ENCODE measurements at regions not wholly inside any gene's neighbourhood (a gene's known extent, or its start where the extent isn't known, plus 50 kb on each side); places are given as distances from the start of the nearest gene placed in this dataset.

DNA sequence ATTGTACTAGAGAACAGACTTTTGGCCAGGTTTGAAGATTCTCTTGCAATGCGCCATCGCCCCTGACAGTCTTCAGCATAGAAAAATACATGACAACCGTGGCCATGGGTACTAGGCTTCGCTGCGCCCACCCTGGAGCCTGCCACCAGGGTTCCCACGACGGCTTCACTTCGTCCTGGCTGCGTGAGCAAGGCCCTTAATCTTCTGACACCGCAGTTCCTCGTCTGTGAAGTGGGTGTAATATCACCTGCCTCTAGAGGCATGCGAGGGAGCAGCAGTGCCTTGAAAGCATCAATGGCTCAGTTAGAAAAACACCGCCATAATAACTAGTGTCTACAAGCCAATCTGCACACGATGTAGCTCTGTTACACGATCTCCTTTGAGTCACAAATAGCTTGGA, 175.2 kb upstream of the HS6ST1 start:
- FAIRE-seq = no peak

GRCh38 chr2:128494307-128494639, 175.6 kb upstream of the HS6ST1 start:
- no peak for DNase-seq (ENCODE audit: insufficient read length, low spot score)
- TF ChIP-seq TAF1 (IDR thresholded peaks at IDR 0.05; ENCODE audit: low read depth, low read length) (no peak), SPI1 (IDR thresholded peaks at IDR 0.05; ENCODE audit: low read depth, low read length) (no peak), POLR2AphosphoS5 (IDR thresholded peaks at IDR 0.05; ENCODE audit: low read depth, low read length) (no peak), POU2F2 (IDR thresholded peaks at IDR 0.05; ENCODE audit: low read depth, low read length) (no peak), POLR2A (IDR thresholded peaks at IDR 0.05; ENCODE audit: low read depth, low read length) (no peak), PAX5 (IDR thresholded peaks at IDR 0.05; ENCODE audit: insufficient read depth, low read length, severe bottlenecking) (no peak)
- FAIRE-seq = no peak

More for the DNA sequence above, 175.2 kb upstream of the HS6ST1 start:
- no peak for DNase-seq (ENCODE audit: insufficient read length, low spot score)
- TF ChIP-seq POU2F2 (IDR thresholded peaks at IDR 0.05; ENCODE audit: low read depth, low read length) (no peak), POLR2AphosphoS5 (IDR thresholded peaks at IDR 0.05; ENCODE audit: low read depth, low read length) (no peak), POLR2A (IDR thresholded peaks at IDR 0.05; ENCODE audit: low read depth, low read length) (no peak), SPI1 (IDR thresholded peaks at IDR 0.05; ENCODE audit: low read depth, low read length) (no peak), PAX5 (IDR thresholded peaks at IDR 0.05; ENCODE audit: insufficient read depth, low read length, severe bottlenecking) (no peak)

- FAIRE-seq (no peak), DNase-seq (ENCODE audit: insufficient read length, low spot score) (no peak)
- TF ChIP-seq PAX5 (IDR thresholded peaks at IDR 0.05; ENCODE audit: insufficient read depth, low read length, severe bottlenecking) (no peak), POU2F2 (IDR thresholded peaks at IDR 0.05; ENCODE audit: low read depth, low read length) (no peak), TAF1 (IDR thresholded peaks at IDR 0.05; ENCODE audit: low read depth, low read length) (no peak), SPI1 (IDR thresholded peaks at IDR 0.05; ENCODE audit: low read depth, low read length) (no peak), POLR2A (IDR thresholded peaks at IDR 0.05; ENCODE audit: low read depth, low read length) (no peak), POLR2AphosphoS5 (IDR thresholded peaks at IDR 0.05; ENCODE audit: low read depth, low read length) (no peak)
Measured at GRCh38 chr2:128494640-128495321, 176.1 kb upstream of the HS6ST1 start.

GRCh38 chr2:128495996-128496547, 177.4 kb upstream of the HS6ST1 start:
- no peak for TF ChIP-seq SPI1 (IDR thresholded peaks at IDR 0.05; ENCODE audit: low read depth, low read length)
- no peak for TF ChIP-seq POLR2A (IDR thresholded peaks at IDR 0.05; ENCODE audit: low read depth, low read length)
- no peak for TF ChIP-seq TAF1 (IDR thresholded peaks at IDR 0.05; ENCODE audit: low read depth, low read length)
- TF ChIP-seq POU2F2 (IDR thresholded peaks at IDR 0.05; ENCODE audit: low read depth, low read length) = no peak
- FAIRE-seq (no peak), DNase-seq (ENCODE audit: insufficient read length, low spot score) (no peak)

- DNase-seq (ENCODE audit: insufficient read length, low spot score) (no peak), FAIRE-seq (no peak)
- TF ChIP-seq TAF1 (IDR thresholded peaks at IDR 0.05; ENCODE audit: low read depth, low read length) (no peak), SPI1 (IDR thresholded peaks at IDR 0.05; ENCODE audit: low read depth, low read length) (no peak), POU2F2 (IDR thresholded peaks at IDR 0.05; ENCODE audit: low read depth, low read length) (no peak), POLR2AphosphoS5 (IDR thresholded peaks at IDR 0.05; ENCODE audit: low read depth, low read length) (no peak), PAX5 (IDR thresholded peaks at IDR 0.05; ENCODE audit: insufficient read depth, low read length, severe bottlenecking) (no peak), POLR2A (IDR thresholded peaks at IDR 0.05; ENCODE audit: low read depth, low read length) (no peak)
Measured at GRCh38 chr2:128496700-128497099, 178.0 kb upstream of the HS6ST1 start.

DNA sequence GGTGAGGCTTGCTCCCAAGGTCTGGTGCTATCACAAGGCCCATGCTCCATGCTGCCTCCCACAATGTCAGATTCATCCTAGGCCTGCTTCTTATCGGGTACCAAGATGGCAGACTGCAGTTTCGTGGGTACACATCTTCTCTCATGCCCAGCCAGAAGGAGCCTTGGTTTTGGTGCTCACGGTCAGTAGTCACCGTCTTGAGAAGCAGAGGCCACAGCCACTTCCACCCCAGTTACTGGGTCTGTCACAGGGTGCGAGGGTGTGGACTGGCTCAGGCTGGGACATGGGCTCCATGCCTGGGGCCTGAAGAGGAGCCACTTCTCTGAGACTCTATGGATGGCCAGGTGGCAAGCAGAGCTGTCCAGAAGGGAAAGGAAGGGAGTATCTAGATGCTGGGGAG, 178.8 kb upstream of the HS6ST1 start:
- DNase-seq (ENCODE audit: insufficient read length, low spot score) (no peak), FAIRE-seq (no peak)
- TF ChIP-seq SPI1 (IDR thresholded peaks at IDR 0.05; ENCODE audit: low read depth, low read length) (no peak), PAX5 (IDR thresholded peaks at IDR 0.05; ENCODE audit: insufficient read depth, low read length, severe bottlenecking) (no peak), POU2F2 (IDR thresholded peaks at IDR 0.05; ENCODE audit: low read depth, low read length) (no peak), POLR2AphosphoS5 (IDR thresholded peaks at IDR 0.05; ENCODE audit: low read depth, low read length) (no peak), TAF1 (IDR thresholded peaks at IDR 0.05; ENCODE audit: low read depth, low read length) (no peak), POLR2A (IDR thresholded peaks at IDR 0.05; ENCODE audit: low read depth, low read length) (no peak)

DNA sequence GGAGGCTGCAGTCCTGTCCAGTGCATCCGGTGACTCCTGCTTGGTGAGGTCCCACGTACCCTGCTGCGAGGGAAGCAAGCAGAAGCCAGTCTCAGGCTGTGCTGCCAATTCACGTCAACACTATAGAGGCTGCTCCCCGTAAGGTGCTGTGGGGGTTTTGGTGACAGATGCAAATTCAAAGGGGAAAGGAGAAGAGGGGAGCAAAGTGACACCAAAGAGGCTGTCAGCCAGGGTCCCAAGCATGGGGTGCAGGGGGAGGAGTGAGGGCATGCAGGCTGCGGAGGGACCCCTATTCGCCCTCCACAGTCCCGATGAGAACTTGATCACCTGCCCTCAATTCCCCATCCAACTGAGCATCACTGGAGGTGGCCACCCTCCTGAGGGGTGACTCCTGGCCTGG, 179.4 kb upstream of the HS6ST1 start:
- DNase-seq (ENCODE audit: insufficient read length, low spot score) = no peak
- no peak for TF ChIP-seq TAF1 (IDR thresholded peaks at IDR 0.05; ENCODE audit: low read depth, low read length)
- TF ChIP-seq POU2F2 (IDR thresholded peaks at IDR 0.05; ENCODE audit: low read depth, low read length) = no peak
- TF ChIP-seq SPI1 (IDR thresholded peaks at IDR 0.05; ENCODE audit: low read depth, low read length) = no peak
- no peak for TF ChIP-seq POLR2A (IDR thresholded peaks at IDR 0.05; ENCODE audit: low read depth, low read length)
- TF ChIP-seq PAX5 (IDR thresholded peaks at IDR 0.05; ENCODE audit: insufficient read depth, low read length, severe bottlenecking) = no peak
- FAIRE-seq = no peak

- TF ChIP-seq SPI1 (IDR thresholded peaks at IDR 0.05; ENCODE audit: low read depth, low read length) (no peak), POLR2A (IDR thresholded peaks at IDR 0.05; ENCODE audit: low read depth, low read length) (no peak), PAX5 (IDR thresholded peaks at IDR 0.05; ENCODE audit: insufficient read depth, low read length, severe bottlenecking) (no peak), TAF1 (IDR thresholded peaks at IDR 0.05; ENCODE audit: low read depth, low read length) (no peak), POU2F2 (IDR thresholded peaks at IDR 0.05; ENCODE audit: low read depth, low read length) (no peak), POLR2AphosphoS5 (IDR thresholded peaks at IDR 0.05; ENCODE audit: low read depth, low read length) (no peak)
- FAIRE-seq (no peak), DNase-seq (ENCODE audit: insufficient read length, low spot score) (no peak)
Measured at GRCh38 chr2:128498589-128498988, 179.9 kb upstream of the HS6ST1 start.

DNA sequence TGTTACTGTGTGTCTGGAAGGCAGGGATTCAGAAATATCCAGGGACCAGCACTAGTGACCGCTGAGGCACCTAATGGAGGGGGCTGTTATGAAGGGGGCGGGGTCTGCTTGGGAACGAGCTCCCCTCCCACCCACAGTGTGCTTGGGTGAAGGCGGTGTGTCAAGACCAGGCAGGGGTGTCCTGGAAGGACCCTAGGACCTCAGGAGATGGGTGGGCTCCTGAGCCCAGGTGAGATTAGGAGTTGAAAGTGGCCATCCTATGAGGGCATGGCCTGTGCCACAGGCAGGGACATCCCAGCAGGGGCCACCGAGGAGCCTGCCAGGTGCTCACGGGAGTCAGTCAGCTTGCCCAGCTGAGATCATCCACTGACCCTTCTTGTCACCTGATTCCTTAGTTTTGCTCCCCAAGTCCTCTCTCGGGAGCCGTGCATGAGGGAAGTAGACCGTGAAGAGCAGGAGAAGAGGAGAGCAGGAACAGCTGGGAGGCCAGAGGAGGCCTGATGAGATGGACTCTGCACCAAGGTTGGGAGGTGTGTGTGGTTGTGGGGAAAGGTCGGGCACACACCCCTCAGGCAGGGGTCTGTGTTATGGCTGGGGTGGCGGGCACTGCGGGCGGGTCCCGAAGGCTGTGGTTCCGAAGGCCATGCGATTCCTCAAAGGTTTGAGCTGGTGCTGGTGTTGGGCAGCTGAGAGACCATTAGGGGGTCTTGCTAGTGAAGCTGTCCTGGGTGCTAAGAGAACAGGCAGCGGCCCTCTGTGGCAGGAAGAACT, 180.9 kb upstream of the HS6ST1 start:
- no peak for TF ChIP-seq PAX5 (IDR thresholded peaks at IDR 0.05; ENCODE audit: insufficient read depth, low read length, severe bottlenecking)
- no peak for TF ChIP-seq TAF1 (IDR thresholded peaks at IDR 0.05; ENCODE audit: low read depth, low read length)
- no peak for TF ChIP-seq POU2F2 (IDR thresholded peaks at IDR 0.05; ENCODE audit: low read depth, low read length)
- TF ChIP-seq SPI1 (IDR thresholded peaks at IDR 0.05; ENCODE audit: low read depth, low read length) = no peak
- no peak for TF ChIP-seq POLR2A (IDR thresholded peaks at IDR 0.05; ENCODE audit: low read depth, low read length)
- no peak for TF ChIP-seq POLR2AphosphoS5 (IDR thresholded peaks at IDR 0.05; ENCODE audit: low read depth, low read length)
- FAIRE-seq = no peak
- no peak for DNase-seq (ENCODE audit: insufficient read length, low spot score)
